Osteoblast (primary cell): ENCODE measurements at regions not wholly inside any gene's neighbourhood (a gene's known extent, or its start where the extent isn't known, plus 50 kb on each side); places are given as distances from the start of the nearest gene placed in this dataset.
"Not testable (repeated sequence)": the region's sequence is repeated elsewhere in the genome, so short reads cannot be mapped to it uniquely, and the experiment has no call there.

Source experiments
- DNase-seq: peaks from one replicate; pipeline ENCODE4 v3.0.0; 2011; ENCODE audit warnings: low spot score, mixed read lengths; ENCODE audit not compliant: insufficient read length; ENCODE audit errors: missing footprints
- H2AFZ ChIP-seq: 2 replicates; pipeline ENCODE4 v1.6.0; 2011; ENCODE audit warnings: mild to moderate bottlenecking, low read length
- H3K27ac ChIP-seq: 2 replicates; pipeline ENCODE4 v1.5.1; 2011; ENCODE audit warnings: mild to moderate bottlenecking, low read depth, low read length, moderate library complexity
- H3K27me3 ChIP-seq: 2 replicates; pipeline ENCODE4 v1.6.0; 2012; ENCODE audit warnings: mild to moderate bottlenecking, control low read depth, inconsistent platforms, low read length, moderate library complexity; ENCODE audit not compliant: insufficient read depth
- H3K36me3 ChIP-seq: 2 replicates; pipeline ENCODE4 v1.5.1; 2011; ENCODE audit warnings: mild to moderate bottlenecking, low read length, control low read depth, moderate library complexity; ENCODE audit not compliant: insufficient read depth
- H3K4me1 ChIP-seq: 2 replicates; pipeline ENCODE4 v1.5.1; 2011; ENCODE audit warnings: mild to moderate bottlenecking, low read length, control low read depth, moderate library complexity; ENCODE audit not compliant: insufficient read depth
- H3K4me2 ChIP-seq: 2 replicates; pipeline ENCODE4 v1.6.0; 2011; ENCODE audit warnings: mild to moderate bottlenecking, low read length; ENCODE audit not compliant: insufficient read depth
- H3K4me3 ChIP-seq: fragments of 200-600 bp; sonication (generic); 3 replicates; pipeline ENCODE4 v1.5.1; 2012; ENCODE audit warnings: mild to moderate bottlenecking, low read length, inconsistent platforms; ENCODE audit not compliant: insufficient read depth
- H3K79me2 ChIP-seq: 2 replicates; pipeline ENCODE4 v1.6.0; 2012; ENCODE audit warnings: mild to moderate bottlenecking, low read length, control low read depth, inconsistent platforms; ENCODE audit not compliant: insufficient read depth
- H3K9me3 ChIP-seq: 2 replicates; pipeline ENCODE4 v1.5.1; 2011; ENCODE audit warnings: low read depth, low read length, control low read depth
- H4K20me1 ChIP-seq: 2 replicates; pipeline ENCODE4 v1.6.0; 2012; ENCODE audit warnings: mild to moderate bottlenecking, low read length, control low read depth; ENCODE audit not compliant: insufficient read depth
- CTCF ChIP-seq: IDR thresholded peaks from 2 replicates; pipeline ENCODE4 v1.5.1; 2011; ENCODE audit warnings: mild to moderate bottlenecking, low read depth, low read length, moderate library complexity; ENCODE audit errors: extremely low read depth

- Histone ChIP-seq H3K27me3 (no peaks in the 10 kb centered on the region), H3K4me2 (no peak overlapping the region), H2AFZ (no peak overlapping the region), H4K20me1 (no peaks in the 10 kb centered on the region), H3K4me3 (no peak overlapping the region), H3K27ac (no peak overlapping the region), H3K36me3 (no peaks in the 10 kb centered on the region), H3K79me2 (no peaks in the 10 kb centered on the region), H3K4me1 (no peaks in the 10 kb centered on the region), H3K9me3 (no peaks in the 10 kb centered on the region)
- DNase-seq = no peak
- TF ChIP-seq CTCF = no peak
These were observed 581.7 kb downstream of the KCNJ2 start for GRCh38 chr17:70750983-70751382.

DNA sequence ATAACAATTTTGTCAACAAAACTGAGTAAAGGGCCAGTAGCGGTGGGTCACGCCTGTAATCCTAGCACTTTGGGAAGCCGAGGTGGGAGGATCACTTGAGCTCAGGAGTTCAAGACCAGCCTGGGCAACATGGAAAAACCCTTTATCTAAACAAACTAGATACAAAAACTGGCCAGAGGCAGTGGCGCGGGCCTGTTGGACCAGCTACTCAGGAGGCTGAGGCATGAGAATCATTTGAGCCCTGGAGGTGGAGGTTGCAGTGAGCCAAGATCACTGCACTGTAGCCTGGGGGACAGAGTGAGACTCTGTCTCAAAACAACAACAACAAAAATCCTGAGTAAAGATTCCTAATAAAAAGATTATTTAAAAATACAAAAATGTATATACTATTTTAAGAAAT lies 583.1 kb downstream of the KCNJ2 start:
- H4K20me1 ChIP-seq, H3K79me2 ChIP-seq, H3K27me3 ChIP-seq, H3K4me1 ChIP-seq, H3K4me2 ChIP-seq, DNase-seq, H3K27ac ChIP-seq, H2AFZ ChIP-seq, H3K36me3 ChIP-seq, H3K9me3 ChIP-seq, H3K4me3 ChIP-seq: not testable (repeated sequence)

- DNase-seq = no peak
- H3K4me1 ChIP-seq = no peaks in the 10 kb centered on the region
- no peaks in the 10 kb centered on the region for H3K79me2 ChIP-seq
- TF ChIP-seq CTCF = no peak
- no peaks in the 10 kb centered on the region for H3K9me3 ChIP-seq
- no peaks in the 10 kb centered on the region for H3K36me3 ChIP-seq
- no peaks in the 10 kb centered on the region for H3K27me3 ChIP-seq
- H3K4me2 ChIP-seq = no peak overlapping the region
- no peaks in the 10 kb centered on the region for H4K20me1 ChIP-seq
- H2AFZ ChIP-seq = no peak overlapping the region
- H3K27ac ChIP-seq = no peak overlapping the region
- H3K4me3 ChIP-seq = no peak overlapping the region
These were observed 583.7 kb downstream of the KCNJ2 start for GRCh38 chr17:70752966-70753467.

DNA sequence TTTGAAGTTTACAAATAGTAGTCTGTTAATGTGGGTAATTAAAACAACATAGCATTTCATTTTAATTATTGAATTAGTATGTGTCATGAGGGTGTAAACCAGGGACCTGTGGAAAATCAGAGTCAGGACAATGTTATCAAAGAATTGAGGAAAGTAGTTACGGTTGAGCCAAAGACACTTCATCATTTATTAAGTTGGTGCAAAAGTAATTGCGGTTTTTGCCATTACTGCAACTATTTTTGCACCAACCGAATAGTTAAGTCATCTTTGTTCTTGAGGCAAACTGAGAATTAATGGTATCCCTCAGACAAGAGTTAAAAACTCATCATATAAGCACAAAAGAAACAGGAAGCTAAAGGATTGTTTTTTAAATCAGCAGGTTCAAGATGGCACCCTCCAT lies 593.7 kb downstream of the KCNJ2 start:
- H3K9me3 ChIP-seq = no peaks in the 10 kb centered on the region
- no peaks in the 10 kb centered on the region for H3K4me1 ChIP-seq
- H3K79me2 ChIP-seq = no peaks in the 10 kb centered on the region
- H3K27ac ChIP-seq = no peak overlapping the region
- no peak overlapping the region for H2AFZ ChIP-seq
- no peak overlapping the region for H3K4me3 ChIP-seq
- H3K27me3 ChIP-seq = no peaks in the 10 kb centered on the region
- no peak overlapping the region for H3K4me2 ChIP-seq
- no peaks in the 10 kb centered on the region for H4K20me1 ChIP-seq
- DNase-seq = no peak
- no peaks in the 10 kb centered on the region for H3K36me3 ChIP-seq
- TF ChIP-seq CTCF = no peak
